ENCODE measurements at regions not wholly inside any gene's neighbourhood (a gene's known extent, or its start where the extent isn't known, plus 50 kb on each side); places are given as distances from the start of the nearest gene placed in this dataset.

DNA sequence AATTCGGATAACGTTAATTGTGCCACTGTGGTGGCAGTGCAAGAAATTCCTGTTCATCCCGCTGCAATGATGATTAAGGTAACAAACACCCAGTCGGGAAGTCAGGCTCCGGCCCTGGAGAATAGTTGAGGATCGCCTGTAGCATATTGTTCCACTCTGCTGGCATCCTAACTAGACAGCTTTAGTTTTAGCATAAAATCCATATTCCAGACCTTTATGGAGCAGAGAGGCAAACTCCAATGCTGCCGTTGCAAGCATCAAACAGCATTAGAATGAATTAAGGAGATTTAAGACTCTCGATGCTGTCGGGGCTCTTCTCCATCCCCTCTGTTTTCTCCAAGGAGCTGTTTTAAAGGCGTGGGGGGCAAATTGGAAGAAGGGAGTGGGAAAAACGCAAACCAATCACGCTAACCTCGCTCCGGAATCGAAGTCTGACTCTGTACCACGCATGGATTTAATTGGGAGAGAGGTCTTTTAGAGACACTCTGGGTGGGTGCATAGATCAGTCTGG is 660.4 kb downstream of the VRK1 start:
- no peak for DNase-seq

DNA sequence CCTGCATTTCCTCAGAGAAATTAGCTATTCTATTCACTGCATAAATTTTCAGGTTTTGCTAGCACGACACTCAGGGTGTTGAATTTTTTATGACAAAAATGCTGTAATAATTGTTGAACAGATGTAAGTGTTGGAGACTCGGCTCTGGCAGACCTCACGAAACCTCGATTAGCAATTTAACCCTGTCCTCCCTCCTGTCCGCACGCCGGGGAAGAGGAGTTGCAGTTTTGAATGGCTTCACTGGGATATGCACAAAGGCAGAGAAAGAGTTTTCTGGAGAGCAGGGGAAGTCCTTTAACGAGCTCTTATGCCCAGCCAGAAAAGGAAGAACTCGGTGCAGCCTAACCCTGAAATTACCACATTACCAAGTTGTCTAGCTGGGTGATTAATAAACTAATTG is 661.1 kb downstream of the VRK1 start:
- no peak for DNase-seq

DNA sequence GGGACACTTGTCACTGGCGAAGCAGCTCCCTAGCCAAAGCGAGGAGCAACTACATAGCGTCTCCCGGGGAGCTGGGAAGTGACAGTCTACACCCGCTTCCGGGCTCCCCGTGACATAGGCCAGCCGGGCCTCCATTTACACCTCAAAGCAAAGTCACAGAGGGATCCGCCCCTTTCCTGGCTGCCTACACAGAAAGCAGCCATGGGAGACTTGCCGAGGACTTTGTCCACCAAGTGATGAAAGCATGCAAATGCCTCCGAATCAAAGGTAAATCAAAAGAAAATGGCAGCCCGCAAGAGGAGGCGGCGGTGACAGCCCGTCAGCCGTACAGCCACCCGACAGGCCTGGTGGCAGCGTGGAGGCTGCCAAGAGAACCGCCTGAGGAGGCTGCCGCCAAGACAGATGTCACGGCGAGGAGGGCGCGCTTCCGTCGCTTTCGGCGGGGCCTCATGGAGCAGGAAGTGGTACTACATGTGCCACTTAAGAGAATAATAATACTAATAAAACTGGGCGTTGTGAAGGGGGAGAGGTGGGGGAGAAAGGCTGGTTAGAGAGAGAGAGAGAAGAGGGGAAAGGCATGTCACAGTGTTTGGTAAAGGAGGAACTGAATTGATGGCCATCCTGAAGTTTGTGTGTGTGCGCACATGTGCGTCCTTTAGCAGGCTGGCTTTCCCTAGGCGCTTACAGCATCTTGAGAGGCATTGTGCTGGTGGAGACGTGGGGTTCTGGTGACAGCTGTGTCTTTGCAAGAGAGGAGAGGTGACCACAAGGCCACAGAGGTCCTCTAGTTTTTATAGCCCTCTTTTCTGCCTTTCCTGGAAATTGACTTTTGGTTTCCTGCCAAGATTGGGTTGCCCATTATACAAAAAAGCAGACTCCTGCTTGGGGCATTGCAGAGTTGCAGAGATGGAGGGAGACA is 661.7 kb downstream of the VRK1 start:
- DNase-seq = peak; percentile 79

DNA sequence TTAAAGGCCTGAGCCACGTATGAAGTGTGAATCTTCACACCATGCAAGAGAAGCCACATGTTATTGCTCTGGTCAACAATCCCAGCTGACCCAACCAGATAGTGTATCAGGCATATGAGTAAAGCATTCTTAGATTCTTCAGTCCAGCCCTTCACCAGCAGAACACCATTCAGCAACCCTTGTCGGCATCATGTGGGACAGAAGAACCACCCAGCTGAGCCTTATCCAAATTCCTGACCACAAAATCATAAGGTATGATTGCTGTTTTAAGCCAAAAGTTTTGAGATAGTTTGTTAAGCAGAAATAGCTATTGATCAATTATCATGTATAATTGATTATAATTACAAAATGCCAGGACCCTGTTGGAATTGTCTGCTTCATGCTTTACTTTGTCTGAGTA is 664.9 kb downstream of the VRK1 start:
- no peak for DNase-seq

DNA sequence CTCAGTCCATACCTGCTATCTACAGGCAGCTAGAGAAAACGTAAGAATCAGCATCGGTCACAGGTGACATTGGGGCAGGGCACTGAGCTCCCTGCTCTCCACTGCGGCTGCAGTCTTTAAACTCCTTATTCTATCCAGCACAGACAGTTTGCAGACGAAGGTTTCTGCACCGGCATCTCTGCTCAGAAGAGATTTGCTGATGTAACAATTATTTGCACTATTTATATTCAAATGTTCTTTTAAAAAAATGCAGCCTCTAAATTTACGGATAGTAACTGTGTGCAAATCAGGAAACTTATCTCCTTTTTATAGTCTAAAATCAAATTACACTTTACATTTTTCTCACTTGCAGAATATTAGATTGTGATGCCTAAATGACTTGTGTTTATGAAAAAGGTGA is 671.0 kb downstream of the VRK1 start:
- DNase-seq = no peak

DNA sequence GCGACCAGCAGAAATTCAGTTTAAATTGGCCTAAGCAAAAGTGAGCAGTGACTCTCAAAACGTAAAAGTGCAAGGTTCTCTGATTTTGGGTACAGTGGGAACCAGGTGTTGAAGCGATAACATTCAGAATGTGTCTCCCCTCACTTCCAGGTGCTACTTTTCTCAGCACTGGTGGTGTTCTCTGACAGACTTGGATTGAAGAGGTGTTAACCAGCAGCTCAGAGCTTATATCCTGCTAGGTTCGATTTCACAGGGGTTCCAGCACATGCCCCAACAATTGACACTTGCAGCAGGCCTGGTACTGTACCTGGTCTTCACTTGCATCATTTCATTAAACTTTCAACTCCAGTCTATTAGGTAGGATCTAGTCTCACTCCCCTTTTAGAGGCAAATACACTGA is 680.2 kb downstream of the VRK1 start:
- DNase-seq = no peak

DNA sequence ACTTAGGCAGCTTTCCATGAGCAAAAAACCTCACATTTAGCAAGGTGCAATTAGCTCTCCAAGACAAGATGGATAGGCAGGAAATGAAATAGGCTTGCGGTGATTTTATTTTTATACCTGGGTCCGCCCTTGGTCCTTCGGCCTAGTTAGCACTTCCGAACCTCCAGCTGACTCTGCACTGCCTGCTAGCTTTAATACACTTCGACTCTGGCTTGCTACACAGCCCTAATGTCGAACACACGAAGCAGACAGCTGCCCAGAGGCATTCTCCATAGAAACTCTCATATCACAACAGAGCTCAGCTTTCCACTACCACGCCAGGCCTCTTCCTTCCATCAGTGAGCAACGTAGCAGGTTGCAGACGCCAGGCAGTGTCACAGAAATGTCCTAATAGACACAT is 688.0 kb downstream of the VRK1 start:
- DNase-seq = no peak

DNA sequence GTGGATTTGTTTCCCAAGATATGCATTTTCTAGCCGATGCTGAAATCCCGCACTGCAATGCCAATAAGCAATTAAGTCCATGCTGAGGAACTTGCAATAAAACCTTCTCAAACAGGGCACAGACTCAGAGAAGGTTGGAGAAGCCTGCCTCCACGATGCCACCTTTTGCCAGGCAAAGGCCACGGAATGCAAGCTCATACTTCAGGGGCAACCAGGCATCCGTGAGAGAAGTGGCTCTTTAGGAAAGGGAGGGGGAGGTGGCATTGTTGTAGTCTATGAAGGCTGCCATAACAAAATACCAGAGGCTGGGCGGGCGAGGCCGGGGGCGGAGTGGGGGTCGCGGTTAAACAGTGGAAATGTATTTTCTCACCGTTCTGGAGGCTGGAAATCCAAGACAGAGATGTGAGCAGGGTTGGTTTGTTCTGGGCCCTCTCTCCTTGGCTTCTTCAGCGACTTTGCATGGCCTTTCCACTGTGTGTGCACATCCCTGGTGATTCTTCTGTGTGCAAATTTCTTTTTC is 689.5 kb downstream of the VRK1 start:
- DNase-seq = no peak

DNA sequence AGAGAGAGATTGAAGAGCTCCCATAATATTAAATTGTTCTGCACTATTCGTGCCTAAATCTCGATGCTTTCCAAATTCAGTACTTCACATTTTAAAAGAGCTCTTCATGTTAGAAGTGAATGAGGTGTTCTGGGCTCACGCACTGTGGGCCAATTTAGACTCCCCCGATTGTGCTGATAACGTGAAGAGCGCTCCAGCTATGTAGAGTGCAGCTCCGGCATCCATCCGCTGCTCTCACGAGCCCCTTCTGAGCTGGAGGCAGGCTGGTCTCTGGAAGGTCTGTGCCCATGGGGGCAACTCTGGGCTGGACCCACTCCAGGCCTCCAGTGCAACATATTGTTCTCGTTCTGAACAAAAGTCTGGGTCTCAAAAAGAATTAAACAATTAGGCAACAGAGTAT is 692.6 kb downstream of the VRK1 start:
- no peak for DNase-seq

DNA sequence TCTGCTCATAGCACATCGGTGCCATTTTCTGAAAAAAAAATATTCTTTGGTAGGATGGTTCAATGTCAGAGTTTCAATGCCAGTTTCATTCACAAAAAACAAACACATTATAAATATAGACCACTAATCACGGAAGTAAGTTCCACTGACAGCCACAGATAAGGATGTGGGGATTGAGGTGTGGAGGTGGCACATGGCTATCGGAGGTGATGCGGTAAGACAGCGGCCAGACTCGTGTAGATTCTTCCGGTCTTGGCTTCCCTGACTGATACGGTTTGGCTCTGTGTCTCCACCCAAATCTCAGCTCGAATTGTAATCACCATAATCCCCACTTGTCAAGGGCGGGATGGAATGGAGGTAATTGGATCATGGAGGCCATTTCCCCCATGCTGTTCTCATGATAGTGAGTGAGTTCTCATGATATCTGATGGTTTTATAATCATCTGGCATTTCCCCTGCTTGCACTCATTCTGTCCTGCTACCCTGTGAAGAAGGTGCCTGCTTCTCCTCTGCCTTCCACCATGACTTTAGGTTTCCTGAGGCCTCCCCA is 693.4 kb downstream of the VRK1 start:
- no peak for DNase-seq

DNA sequence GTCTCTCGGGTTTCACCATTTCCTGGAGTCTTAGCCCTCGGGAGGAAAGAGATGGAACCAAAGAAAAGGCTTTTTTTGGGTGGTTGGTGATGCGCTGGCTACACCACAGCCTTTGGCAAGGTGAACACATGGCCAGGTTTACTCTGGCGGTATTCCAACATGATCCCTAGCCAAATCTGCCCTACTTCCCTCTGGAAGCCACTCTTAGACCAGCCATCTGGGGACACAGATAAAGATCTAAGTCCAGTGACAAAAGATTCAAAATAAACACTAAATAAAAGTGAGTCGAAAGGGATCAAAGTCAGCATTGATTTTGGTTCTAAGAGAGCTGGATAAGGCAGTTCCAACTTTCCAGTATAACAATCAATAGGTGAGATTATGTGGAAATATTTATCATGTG is 694.5 kb downstream of the VRK1 start:
- DNase-seq = no peak

DNA sequence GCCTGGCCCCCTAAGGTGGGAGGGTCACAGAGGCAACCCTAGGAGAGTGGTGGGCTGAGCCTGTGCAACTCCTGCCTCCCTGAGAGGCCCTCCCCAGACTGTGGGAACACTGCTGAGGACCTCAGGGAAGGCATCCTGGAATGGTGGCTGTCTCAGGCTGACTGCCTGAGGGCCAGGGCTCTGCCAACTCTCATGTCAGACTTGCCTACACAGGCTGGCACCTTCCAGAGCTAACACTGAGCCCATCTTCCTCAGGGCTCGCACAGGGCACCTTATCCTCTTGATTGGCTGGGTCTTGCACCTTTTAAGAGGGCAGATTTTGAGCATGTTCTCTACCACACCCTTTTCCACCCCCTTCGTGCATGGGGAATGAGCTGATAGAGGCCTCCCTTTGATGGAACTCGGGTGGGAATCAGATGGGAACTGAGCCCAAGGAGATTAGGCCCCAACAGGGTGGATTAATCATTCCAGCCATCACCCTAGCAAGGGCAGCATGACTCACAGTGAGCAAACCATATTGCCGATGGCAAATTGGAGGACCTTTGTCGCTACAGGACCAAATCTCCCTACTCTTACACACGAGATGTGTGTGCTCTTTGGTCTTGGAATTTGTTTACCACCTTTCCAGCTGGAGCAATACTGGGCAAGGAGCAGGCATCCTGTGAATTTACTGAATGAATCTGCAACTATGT is 702.8 kb downstream of the VRK1 start:
- DNase-seq = no peak

DNA sequence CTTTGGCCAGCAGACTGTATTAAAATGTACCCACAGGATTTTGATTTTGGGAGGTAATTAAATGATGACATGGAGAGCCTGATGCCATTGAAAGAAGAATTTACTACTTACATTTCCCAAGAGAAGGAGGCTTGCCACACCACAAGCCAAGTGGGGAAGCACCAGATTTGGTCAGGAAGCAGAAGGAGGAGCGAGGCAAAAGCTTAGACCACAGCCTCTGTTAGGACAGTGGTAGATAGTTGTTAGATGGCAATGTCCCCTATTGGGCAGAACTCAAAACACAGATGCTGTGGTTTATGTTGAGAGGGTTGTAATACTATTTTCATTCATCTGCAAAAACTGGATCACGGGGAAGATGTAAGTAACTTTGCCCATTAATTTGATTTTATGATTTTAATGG is 709.4 kb downstream of the VRK1 start:
- no peak for DNase-seq

DNA sequence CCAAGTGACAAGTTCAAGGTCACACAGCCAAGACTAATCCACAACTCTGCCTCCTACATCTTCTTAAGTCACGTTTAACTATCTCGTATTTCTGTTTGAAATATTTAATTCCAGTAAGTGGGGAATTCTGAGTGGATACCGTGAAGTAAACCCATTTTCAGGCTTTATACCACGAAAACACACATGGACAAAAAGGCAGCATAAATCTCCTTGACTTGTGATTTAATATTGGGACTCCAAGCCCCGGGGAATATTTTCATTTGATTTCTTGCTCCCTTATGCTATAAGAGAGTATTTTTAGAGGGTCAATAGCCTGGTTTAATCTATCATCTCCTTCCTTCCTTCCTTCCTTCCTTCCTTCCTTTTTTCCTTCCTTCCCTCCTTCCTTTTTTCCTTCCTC is 716.7 kb downstream of the VRK1 start:
- DNase-seq = no peak

DNA sequence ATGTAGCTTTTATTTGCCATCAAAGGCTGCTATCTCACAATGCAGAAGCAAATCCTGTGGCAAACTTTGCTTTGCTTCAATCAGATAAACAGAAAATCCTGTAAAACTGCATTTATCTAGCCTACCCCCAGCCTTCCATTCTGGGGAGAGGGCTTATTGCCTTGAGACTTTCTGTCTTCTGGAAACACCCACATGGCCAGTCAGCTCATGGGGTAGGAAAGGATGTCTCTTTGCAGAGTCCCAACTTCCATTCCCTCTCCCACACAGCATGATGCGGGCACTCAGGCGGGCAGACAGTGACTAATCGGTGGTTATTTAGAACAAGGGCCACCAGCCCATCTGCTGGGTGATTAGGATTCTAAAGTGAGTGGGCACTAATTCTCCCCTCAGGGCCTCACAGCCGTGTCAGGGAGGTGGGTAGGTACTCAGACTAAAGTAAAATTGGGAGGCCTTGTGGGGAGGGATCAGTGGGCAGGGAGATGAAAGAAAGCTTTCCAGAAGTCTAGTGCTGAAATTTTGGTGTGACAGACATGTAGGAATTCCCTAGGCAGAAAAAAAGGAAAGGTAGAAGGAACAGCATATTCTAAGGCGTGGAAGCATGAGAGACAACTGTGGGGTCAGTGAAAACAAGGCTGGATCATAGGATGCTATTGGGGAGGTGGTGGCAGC is 720.5 kb downstream of the VRK1 start:
- no peak for DNase-seq

DNA sequence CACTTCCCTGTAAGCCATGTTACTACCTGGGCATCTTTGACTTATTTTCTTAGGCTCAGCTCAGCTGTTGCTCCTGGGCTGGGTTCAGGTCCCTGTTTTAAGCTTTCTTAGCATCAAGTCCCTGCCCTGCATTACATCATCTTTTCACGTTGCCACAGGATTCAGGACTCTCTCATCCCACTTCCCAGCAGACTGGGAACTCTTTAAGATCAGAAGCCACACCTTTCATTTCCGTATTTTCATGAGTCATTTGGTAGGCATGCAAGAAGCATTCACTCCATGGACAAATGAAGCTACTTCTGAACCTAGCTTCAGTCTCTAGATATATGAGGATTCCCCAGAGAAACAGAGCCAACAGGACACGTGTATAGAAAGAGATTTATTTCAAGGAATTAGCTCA is 726.8 kb downstream of the VRK1 start:
- DNase-seq = no peak

DNA sequence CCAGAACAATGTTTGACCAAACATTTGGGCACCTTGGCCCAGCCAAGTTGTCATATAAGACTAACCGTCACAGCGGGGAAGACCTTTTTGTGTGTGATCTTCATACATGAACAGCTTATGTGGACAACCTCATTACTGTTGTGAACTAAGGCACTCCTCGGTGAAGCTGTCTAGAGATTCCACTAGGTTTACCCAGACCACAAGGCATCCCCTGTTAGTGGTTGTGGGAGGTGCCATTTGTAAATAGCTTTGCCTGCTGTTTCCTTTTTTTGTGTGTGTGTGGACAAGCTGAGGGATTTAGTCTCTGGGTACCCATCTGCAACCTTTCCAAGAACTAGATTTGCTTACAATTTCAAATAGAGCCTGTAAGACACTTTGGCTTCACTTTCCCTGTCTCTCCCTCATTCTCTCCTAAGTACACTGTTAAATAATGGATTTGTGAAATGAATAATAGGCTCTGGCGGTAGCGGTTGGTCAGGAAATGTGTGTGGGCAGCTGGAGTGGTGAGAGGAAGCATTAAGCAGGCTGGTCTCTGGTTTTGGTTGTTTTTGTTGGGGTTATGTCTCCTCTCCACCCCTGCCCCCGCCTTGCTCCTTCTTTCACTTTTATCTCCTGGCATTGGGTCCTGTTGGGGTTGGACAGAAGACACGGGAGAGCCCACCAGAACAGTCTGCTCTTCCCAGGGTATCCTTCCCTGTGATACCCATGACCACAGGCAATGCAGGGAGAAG is 727.6 kb downstream of the VRK1 start:
- no peak for DNase-seq

DNA sequence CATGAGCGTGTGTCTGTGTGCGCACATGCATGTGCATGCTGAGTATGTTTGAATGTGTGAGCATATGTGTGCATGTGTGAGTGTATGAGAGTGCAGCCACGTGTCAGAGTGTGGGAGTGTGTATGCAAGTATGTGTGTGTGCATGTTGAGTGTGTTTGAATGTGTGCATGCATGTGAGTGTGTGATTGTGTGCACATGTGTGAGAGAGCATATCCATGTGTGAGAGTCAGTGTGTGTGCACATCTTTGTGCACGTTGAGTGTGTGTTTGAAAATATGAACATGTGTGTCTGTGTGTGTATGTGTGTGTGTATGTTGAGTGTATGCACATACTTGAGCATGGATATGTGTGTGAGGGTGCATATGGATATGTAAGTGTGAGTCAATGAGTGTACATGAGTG is 730.8 kb downstream of the VRK1 start:
- no peak for DNase-seq

DNA sequence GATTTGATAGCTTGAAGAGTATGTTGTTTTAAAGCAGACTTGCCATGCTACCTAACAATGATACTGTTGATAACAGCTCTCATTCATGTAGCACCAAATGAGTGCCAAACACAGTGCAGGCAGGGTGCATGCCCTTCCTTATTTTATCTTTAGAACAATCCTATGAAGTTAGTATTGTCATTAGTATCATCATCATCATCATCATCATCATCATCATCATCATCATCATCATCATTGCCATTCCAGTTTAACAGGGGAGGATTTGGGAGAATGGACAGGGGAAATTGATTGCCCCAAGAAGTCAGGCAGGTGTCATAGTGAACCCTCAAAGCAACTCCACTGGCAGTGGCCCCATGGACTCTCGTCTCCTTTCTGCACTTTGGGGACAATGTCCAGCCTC is 734.9 kb downstream of the VRK1 start:
- DNase-seq = no peak

DNA sequence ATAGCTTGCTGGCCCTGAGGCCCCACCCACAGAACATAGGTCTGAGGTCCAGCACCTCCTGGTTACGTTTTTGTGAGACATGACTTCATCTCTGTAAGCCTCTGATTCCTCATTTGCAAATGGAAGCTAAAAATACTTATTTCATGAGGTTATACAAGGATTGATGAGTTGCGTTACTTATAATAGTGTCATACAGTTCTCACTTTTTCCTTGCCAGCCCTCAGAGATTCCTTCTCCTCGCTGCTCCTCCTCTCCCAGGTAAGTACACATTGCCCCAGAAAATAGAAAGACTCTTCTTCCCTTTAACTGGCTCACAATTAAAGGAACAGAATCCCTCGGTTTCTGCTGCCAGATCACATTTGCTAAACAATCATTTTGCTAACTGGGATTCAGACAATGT is 739.2 kb downstream of the VRK1 start:
- no peak for DNase-seq

DNA sequence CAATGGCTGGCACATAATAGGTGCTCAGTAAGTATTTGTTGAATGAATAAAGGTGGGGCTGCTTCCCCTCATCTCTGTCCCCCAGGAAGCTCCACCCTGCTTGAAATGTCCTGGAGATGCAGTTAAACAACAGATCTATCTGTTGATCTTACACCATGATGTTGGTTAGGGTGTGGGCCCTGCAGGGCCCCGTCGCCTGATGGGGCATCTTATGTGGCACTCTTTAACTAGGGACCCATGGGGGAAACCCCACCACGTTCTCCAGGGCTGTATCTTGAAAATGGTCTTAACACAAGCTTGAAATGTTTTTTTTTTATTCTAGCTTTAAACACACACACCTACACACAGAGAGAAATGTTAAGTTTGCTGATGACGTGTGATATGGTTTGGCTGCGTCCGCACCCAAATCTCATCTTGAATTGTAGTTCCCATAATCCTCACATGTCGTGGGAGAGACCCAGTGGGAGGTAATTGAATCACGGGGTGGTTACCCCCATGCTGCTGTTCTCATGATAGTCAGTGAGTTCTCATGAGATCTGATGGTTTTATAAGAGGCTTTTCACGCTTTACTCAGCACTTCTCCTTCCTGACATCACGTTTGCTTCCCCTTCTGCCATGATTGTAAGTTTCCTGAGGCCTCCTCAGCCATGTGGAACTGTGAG is 741.7 kb downstream of the VRK1 start:
- no peak for DNase-seq

DNA sequence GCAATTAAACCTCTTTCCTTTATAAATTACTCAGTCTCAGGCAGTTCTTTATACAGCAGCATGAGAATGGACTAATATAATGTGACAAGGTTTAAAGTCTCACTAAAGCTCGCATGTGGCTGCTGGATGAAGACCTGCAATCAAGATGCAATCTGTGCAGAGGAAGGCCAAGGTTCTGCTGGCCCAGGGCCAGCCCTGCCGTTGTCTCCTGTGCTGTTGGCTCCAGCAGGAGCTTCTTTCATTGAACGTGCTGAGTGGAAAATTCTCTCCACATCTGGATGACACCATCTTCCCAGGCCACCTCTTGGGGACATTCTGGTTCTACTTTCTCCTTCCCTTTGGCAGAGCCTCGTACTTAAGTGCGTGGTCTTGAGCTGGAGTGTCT is 742.2 kb downstream of the VRK1 start:
- DNase-seq = no peak

Measured in stimulated activated naive CD4-positive, alpha-beta T cell treated with Interleukin-2 at 50 U/mL for 16 hours (primary cell).